ENCODE measurements at regions not wholly inside any gene's neighbourhood (a gene's known extent, or its start where the extent isn't known, plus 50 kb on each side); places are given as distances from the start of the nearest gene placed in this dataset.

GRCh38 chr2:513981-514706 is 163.1 kb downstream of the TMEM18 start:
- no peak for TF ChIP-seq CTCF (conservative IDR thresholded peaks at IDR 0.05; ENCODE audit: low read depth, low read length)
- DNase-seq (ENCODE audit: low read depth) = no peak
- H3K4me3 ChIP-seq (ENCODE audit: low read depth, low read length) = no peak overlapping the region

GRCh38 chr2:510839-511238 is 166.4 kb downstream of the TMEM18 start:
- no peak for TF ChIP-seq CTCF (conservative IDR thresholded peaks at IDR 0.05; ENCODE audit: low read depth, low read length)
- DNase-seq (ENCODE audit: low read depth) = no peak
- H3K4me3 ChIP-seq (ENCODE audit: low read depth, low read length) = no peak overlapping the region

- DNase-seq (ENCODE audit: low read depth) = no peak
- TF ChIP-seq CTCF (conservative IDR thresholded peaks at IDR 0.05; ENCODE audit: low read depth, low read length) = no peak
- H3K4me3 ChIP-seq (ENCODE audit: low read depth, low read length) = no peak overlapping the region
Observed at GRCh38 chr2:509888-510287, 167.3 kb downstream of the TMEM18 start.

- no peak overlapping the region for H3K4me3 ChIP-seq (ENCODE audit: low read depth, low read length)
- no peak for TF ChIP-seq CTCF (conservative IDR thresholded peaks at IDR 0.05; ENCODE audit: low read depth, low read length)
- DNase-seq (ENCODE audit: low read depth) = no peak
Observed at GRCh38 chr2:508121-508520, 169.1 kb downstream of the TMEM18 start.

GRCh38 chr2:506866-507265 is 170.3 kb downstream of the TMEM18 start:
- DNase-seq (ENCODE audit: low read depth) = no peak
- no peak for TF ChIP-seq CTCF (conservative IDR thresholded peaks at IDR 0.05; ENCODE audit: low read depth, low read length)
- no peak overlapping the region for H3K4me3 ChIP-seq (ENCODE audit: low read depth, low read length)

- no peak for TF ChIP-seq CTCF (conservative IDR thresholded peaks at IDR 0.05; ENCODE audit: low read depth, low read length)
- no peak overlapping the region for H3K4me3 ChIP-seq (ENCODE audit: low read depth, low read length)
- no peak for DNase-seq (ENCODE audit: low read depth)
Observed at GRCh38 chr2:506451-506850, 170.8 kb downstream of the TMEM18 start.

GRCh38 chr2:505941-506340 is 171.3 kb downstream of the TMEM18 start:
- H3K4me3 ChIP-seq (ENCODE audit: low read depth, low read length) = no peak overlapping the region
- no peak for TF ChIP-seq CTCF (conservative IDR thresholded peaks at IDR 0.05; ENCODE audit: low read depth, low read length)
- no peak for DNase-seq (ENCODE audit: low read depth)

Measured in choroid plexus epithelial cell (primary cell).